D341Med (cell line): ENCODE measurements at regions not wholly inside any gene's neighbourhood (a gene's known extent, or its start where the extent isn't known, plus 50 kb on each side); places are given as distances from the start of the nearest gene placed in this dataset.
"Not testable (repeated sequence)": the region's sequence is repeated elsewhere in the genome, so short reads cannot be mapped to it uniquely, and the experiment has no call there.

ENCODE experiments used
- DNase-seq: peaks from one replicate; pipeline ENCODE4 v3.0.0; 2012; ENCODE audit warnings: low spot score

- DNase-seq = no peak
Observed at GRCh38 chr10:84938117-84938905, 609.9 kb downstream of the CCSER2 start.

DNA sequence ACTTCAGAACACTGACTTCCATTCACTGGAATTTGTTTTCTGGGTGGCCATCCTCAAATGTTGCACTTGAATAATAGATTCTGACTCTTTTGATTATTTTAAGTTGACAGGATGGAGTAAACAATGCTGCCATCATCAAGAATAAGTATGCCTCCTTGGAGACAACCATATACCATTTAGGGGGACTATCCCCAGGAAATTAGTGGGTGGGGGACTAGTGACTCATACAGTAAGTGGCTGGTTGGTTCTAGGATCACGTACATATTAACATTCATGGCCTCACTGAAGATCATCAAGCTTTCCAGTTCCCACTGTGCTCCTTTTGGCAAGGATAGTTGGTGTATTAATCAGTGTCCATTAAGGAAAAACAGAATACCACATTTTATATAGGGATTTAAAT is 615.2 kb downstream of the CCSER2 start:
- no peak for DNase-seq

GRCh38 chr10:84944187-84944586 is 615.8 kb downstream of the CCSER2 start:
- DNase-seq = no peak

GRCh38 chr10:84945791-84946190 is 617.4 kb downstream of the CCSER2 start:
- DNase-seq = no peak

DNA sequence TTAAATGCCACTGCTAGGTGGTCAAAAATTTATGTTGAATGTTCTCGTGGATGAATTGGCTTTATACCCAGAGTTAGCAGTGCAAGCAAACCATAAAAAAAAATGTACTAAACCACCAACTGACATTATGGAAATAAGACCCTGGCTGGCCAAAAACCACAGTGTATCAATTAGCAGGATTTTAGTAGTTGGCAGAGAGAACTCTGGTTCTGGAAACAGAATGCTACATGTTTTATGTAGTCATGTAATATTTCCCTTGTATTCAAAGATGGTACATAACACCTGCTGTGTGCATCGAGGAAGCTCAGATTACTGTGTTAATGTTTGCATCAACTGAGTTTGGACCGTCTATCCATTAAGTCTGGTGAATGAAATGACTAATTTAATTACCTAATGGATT is 618.5 kb downstream of the CCSER2 start:
- no peak for DNase-seq

GRCh38 chr10:84948644-84949043 is 620.3 kb downstream of the CCSER2 start:
- DNase-seq = no peak

- DNase-seq = no peak
Observed at GRCh38 chr10:84951616-84952015, 623.2 kb downstream of the CCSER2 start.

DNA sequence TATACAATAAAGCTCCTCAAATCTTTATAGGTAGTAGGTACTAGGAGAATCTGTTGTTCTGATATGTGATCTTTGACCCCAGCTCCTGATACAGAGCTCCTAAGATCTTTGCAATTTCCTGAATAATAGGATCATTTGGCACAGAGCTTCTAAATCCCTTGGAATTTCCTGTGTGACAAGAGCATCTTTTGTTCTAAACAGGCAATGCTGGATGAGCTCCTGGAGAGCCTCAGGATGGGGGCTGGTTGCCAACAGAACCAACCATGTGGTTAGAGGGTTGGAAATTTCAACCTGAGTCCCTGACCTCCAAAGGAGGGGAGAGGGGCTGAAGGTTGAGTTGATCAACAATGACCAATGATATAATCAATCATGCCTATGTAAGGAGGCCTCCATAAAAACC is 629.0 kb downstream of the CCSER2 start:
- DNase-seq = no peak

- DNase-seq = no peak
Observed at GRCh38 chr10:84965468-84965867, 637.1 kb downstream of the CCSER2 start.

GRCh38 chr10:84966708-84967441 is 638.5 kb downstream of the CCSER2 start:
- no peak for DNase-seq

DNA sequence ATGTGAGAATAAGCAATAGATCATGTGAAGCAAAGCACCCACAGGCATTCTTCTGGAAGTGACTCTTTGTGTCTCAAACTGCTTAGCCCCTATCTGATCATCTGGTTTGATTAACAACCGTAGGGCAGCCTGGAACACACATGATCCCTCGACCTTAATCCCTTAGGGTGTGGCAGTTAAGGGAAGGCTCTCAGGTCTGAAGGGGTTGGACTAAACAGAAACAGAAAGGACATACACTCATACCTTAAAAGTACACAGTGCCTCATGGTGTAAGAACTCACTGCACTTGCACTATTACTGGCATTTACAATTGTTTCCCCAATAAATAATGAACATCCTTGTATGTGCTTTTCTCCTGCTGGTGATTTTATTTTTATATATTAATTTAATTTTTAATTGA is 640.9 kb downstream of the CCSER2 start:
- not testable (repeated sequence) for DNase-seq

- no peak for DNase-seq
Observed at GRCh38 chr10:84987039-84987438, 658.6 kb downstream of the CCSER2 start.

- no peak for DNase-seq
Observed at GRCh38 chr10:84988011-84988410, 659.6 kb downstream of the CCSER2 start.

GRCh38 chr10:84990713-84991112 is 662.3 kb downstream of the CCSER2 start:
- DNase-seq = no peak

- DNase-seq = no peak
Observed at GRCh38 chr10:84991301-84991700, 662.9 kb downstream of the CCSER2 start.

DNA sequence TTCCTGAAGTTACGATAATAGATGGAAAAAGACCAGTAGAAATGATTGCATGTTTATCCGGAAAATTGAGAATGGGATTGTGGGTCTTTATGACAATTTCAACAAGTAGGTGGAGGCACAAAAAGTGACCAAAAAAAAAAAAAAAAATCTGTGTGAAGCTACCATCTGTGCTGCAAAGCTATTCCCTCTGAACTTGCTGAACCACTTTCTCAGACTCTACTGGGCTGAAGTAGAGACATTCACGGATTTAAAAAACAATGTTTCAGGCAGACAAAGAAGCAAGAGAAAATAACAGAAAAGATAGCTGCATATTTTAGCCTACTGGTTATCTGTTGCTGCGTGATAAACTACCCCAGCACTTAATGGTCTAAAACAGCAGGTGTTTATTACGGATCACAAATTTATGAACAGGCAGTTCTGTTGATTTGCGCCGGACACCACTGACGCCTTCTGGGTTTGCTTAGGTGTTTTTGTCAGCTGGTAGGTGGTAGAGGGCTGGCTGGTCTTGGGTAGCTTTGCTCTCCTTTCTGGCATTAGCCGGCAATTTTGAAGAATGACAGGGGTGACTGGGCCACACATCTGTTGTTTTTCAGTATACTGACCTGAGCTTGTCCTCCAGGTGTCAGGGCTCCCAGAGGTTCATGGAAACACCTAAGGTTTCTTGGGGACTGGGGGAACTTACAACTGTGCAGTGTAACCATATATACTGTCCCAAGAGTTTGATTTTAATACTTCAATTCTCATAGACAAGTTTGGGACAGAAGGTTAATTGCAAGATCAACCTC is 665.1 kb downstream of the CCSER2 start:
- no peak for DNase-seq

GRCh38 chr10:84994722-84995121 is 666.3 kb downstream of the CCSER2 start:
- no peak for DNase-seq

DNA sequence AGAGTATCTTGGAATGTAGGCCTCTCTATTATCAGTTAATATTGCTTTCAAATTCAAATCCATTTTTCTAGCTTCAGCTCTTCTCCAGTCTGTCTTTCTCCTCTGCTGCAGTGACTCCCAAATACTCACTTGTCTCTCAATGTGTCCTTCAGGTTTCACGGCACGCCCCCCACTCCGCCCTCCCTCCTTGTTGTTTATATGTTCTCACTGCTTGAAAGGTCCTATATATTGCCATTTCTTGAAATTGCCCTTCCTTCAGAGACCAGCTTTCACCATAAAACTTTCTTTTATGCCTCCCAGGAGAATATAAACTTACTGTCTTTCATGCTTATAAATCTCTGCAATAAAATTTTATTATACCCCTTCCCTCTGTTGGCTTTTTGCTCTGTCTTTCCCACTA is 668.2 kb downstream of the CCSER2 start:
- no peak for DNase-seq

DNA sequence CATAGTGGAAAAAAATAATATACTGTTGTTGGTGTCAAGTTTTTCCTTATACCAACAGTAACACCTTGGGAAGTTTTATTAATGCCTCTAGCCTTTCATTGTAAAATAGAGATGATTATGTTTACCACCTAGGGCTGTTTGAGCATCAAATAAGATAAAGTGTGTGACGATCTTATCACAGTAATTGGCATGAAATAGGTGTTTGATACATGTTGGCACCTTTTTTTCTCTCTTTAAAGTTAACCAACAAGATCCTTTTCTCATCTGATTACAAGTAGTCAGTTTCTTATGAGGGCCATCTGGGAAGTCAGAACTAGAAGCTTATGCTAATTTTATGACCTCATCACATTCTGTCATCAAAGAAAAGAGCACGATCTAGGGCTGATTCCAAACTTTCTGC is 669.5 kb downstream of the CCSER2 start:
- no peak for DNase-seq

DNA sequence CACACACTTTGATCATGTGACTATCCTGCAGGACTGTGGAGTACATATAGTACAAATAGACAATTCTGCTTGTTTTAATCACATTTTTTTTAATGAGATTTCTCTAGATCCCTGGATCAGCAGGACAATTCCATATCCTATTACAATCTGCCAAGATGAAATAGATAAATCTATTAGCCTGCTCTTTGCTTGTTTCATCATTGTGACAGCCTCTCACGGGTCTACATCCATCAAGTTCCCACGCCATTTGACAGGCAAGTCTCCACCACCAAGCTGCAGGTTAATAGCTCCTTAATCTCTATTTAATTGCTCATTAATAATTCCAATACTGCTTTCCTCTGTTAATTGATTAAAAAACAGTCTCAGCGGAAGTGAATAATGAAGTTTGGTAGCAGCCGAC is 671.5 kb downstream of the CCSER2 start:
- no peak for DNase-seq

DNA sequence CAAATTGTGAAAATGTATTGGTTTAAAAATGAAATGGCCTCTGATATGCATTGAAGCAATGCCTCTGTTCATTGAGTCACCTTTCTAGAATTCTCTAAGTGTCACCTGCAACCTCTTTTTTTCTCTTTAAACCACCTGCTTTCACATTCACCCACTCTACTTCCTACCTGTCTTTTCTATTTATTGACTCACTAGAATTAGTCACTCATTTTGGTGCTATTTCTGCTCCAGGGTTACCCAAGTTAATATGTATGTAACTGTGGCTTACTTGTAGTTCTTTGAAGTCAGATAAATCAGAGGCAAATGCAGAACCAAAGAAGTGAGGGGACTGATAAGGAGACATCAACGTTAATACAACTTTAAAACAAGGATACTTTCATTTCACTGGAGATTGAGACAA is 674.7 kb downstream of the CCSER2 start:
- DNase-seq = no peak

DNA sequence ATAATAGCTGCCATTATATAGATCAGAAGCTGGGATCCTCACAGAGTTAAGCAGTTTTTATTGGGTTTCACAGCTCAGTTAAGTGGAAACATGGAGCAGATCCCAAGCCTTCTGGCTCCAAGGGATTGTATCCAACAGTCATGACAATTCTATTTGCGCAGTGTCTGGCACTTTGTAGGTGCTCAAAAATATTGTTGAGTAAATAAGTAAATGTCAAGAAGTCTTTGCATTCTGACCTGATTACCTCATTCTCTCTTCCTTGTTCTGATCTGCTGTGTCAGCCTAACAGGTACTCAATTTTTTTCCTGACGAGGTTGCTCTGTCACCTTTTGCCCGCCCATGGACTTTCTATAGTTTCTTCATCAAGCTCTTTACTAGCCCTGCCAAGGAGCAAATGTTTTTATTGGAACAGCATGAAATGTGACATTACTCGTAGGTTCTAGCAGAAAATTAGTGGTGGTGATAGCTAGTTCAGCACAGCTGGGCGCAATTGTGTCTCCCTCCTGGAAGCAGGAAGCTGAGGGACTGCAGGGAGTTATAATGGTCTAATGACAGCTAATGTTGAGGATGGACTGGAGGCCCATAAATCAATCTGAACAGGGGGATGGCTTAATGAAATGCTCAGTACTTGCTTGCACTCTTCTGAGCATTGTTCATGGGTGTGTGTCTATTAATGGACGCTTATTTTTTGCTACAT is 680.2 kb downstream of the CCSER2 start:
- DNase-seq = no peak
